CD4-positive, alpha-beta T cell treated with Interleukin-2 at 100 ng/mL for 4 hours (primary cell): ENCODE measurements at regions not wholly inside any gene's neighbourhood (a gene's known extent, or its start where the extent isn't known, plus 50 kb on each side); places are given as distances from the start of the nearest gene placed in this dataset.

ENCODE experiments used
- DNase-seq: peaks from one replicate; pipeline ENCODE4 v3.0.0-alpha.2; 2020; ENCODE audit warnings: low spot score

- no peak for DNase-seq
Observed at GRCh38 chr4:19720190-19720589, 531.5 kb upstream of the SLIT2 start.

DNA sequence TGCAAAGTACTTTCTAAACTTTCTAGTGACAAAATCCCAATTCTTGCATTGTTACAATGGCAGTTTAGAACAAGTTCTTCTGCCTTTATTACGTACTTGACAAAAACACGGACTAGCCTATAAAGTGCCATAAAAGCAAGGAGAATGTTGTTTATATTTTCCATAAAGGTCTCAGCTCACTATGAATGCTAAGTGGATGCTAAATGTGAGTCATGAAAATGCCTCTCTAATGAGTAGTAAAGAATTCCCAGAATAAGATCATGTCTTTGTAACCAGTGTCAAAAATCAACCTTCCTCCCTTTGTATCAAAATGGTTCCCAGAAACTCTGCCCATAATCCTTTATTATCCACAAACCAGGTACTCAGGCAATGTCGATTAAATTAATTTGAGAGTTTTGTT lies 539.8 kb upstream of the SLIT2 start:
- no peak for DNase-seq

GRCh38 chr4:19707876-19708275 lies 543.8 kb upstream of the SLIT2 start:
- no peak for DNase-seq

- DNase-seq = no peak
Observed at GRCh38 chr4:19703391-19703790, 548.3 kb upstream of the SLIT2 start.

GRCh38 chr4:19700992-19701391 lies 550.7 kb upstream of the SLIT2 start:
- no peak for DNase-seq

GRCh38 chr4:19698961-19699360 lies 552.7 kb upstream of the SLIT2 start:
- no peak for DNase-seq

- no peak for DNase-seq
Observed at GRCh38 chr4:19694812-19695211, 556.9 kb upstream of the SLIT2 start.

DNA sequence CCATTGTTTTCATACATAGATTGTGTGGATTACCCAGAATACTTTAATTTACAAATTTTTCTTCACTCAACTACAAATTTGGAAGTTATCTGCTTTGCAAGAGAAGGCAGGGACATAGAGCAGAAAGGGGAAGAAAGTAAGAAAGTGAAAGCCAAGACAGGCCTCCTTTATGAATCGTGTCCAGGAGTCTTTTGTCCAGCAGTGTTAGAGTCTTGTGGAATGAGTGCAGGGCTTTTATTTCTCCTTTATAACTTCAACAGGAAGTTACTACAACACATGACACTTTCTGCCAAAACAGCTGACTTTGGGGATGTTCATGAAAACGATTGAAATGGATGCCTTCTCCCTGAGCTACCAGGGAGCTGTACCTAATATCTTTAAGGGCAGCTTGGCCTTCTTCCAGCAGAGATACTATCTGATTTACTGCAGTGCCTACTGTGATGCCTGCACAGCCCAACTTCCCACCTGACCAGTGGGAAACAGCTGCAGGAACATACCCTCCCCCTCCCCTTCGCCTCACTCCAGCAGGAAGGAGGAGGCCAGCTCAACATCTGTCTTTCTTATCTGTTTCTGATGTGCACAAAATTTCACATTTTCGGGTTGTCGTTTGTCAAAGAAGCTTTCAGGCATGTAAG lies 557.7 kb upstream of the SLIT2 start:
- no peak for DNase-seq

GRCh38 chr4:19689511-19689910 lies 562.2 kb upstream of the SLIT2 start:
- no peak for DNase-seq

DNA sequence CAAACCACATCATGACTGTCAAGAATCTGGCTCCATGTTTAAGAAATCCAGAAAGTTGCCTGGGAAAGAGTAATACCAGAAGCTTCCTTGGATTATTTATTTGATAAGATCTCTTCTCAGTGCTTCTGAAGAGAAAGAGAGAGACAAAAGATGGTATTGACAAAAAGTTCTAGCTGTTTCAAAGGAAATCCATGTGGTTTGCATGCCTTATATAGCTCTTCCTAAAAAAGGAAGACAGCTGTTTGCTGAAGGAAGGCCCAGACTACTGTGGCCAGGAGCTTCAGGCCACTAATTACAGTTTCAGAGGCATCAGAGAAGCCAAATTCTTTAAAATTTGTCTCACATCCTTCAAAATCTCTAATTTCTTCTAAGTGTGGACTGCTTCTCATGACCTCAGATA lies 565.2 kb upstream of the SLIT2 start:
- DNase-seq = no peak

GRCh38 chr4:19684084-19684483 lies 567.6 kb upstream of the SLIT2 start:
- DNase-seq = no peak

- DNase-seq = no peak
Observed at GRCh38 chr4:19683426-19683825, 568.3 kb upstream of the SLIT2 start.

- no peak for DNase-seq
Observed at GRCh38 chr4:19677211-19677610, 574.5 kb upstream of the SLIT2 start.

DNA sequence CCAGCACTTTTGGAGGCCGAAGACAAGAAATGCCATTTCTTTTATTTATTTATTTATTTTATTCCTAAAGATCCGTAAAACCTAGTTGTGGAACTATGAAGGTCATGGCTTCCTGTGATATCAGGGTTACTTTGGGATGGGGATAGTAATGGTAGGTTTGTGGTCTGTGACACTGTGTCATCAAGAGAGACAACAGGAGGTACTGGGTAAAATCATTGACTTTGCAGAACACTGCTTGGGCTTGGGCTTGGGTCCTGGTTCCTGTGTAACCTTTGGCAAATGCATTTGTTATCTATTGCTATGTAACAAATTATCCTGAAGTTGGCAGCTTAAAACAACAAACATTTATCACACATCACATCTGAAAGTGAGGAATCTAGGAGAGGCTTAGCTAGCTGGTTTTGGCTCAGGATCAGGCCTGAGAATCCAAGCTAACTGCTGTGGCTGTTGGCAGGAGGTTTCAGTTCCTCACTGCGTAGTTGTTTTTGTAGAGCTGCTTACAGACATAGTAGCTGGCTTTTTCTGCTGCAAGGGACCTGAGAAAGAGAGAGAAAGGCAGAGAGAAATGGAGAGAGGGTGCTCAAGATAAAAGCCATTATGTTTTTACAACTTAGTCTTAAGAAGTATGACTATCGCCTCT lies 576.4 kb upstream of the SLIT2 start:
- no peak for DNase-seq

- no peak for DNase-seq
Observed at GRCh38 chr4:19659101-19659500, 592.6 kb upstream of the SLIT2 start.

GRCh38 chr4:19657856-19658255 lies 593.8 kb upstream of the SLIT2 start:
- no peak for DNase-seq

- DNase-seq = no peak
Observed at GRCh38 chr4:19655666-19656065, 596.0 kb upstream of the SLIT2 start.

GRCh38 chr4:19650903-19651864 lies 600.5 kb upstream of the SLIT2 start:
- no peak for DNase-seq

- DNase-seq = no peak
Observed at GRCh38 chr4:19645589-19645988, 606.1 kb upstream of the SLIT2 start.

- no peak for DNase-seq
Observed at GRCh38 chr4:19636451-19636850, 615.3 kb upstream of the SLIT2 start.

GRCh38 chr4:19631814-19632213 lies 619.9 kb upstream of the SLIT2 start:
- DNase-seq = no peak

- DNase-seq = no peak
Observed at GRCh38 chr4:19623866-19624265, 627.8 kb upstream of the SLIT2 start.

GRCh38 chr4:19615086-19615689 lies 636.5 kb upstream of the SLIT2 start:
- no peak for DNase-seq
